Hepatic stellate cell (primary cell): ENCODE measurements at regions not wholly inside any gene's neighbourhood (a gene's known extent, or its start where the extent isn't known, plus 50 kb on each side); places are given as distances from the start of the nearest gene placed in this dataset.
"Not testable (repeated sequence)": the region's sequence is repeated elsewhere in the genome, so short reads cannot be mapped to it uniquely, and the experiment has no call there.

ENCODE experiments used
- DNase-seq: peaks from one replicate; pipeline ENCODE4 v3.0.0; 2011; ENCODE audit warnings: low spot score

DNA sequence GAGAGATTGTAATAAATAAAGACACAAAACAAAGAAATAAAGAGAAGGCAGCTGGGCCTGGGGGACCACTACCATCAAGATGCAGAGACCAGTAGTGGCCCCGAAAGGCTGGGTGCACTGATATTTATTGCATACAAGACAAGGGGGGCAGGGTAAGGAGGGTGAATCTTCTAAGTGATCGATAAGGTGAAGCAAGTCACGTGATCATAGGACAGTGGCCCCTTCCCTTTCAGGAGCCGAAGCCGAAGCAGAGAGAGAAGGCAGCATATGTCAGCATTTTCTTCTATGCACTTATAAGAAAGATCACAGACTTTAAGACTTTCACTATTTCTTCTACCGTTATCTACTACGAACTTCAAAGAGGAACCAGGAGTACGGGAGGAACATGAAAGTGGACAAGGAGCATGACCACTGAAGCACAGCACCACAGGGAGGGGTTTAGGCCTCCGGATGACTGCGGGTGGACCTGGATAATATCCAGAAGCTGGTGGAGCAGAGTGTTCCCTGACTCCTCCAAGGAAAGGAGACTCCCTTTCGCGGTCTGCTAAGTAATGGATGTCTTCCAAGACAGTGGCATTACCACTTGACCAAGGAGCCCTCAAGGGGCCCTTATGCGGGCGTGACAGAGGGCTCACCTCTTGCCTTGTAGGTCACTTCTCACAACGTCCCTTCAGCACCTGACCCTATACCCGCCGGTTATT lies 126.4 kb downstream of the RBM46 start:
- DNase-seq = not testable (repeated sequence)

DNA sequence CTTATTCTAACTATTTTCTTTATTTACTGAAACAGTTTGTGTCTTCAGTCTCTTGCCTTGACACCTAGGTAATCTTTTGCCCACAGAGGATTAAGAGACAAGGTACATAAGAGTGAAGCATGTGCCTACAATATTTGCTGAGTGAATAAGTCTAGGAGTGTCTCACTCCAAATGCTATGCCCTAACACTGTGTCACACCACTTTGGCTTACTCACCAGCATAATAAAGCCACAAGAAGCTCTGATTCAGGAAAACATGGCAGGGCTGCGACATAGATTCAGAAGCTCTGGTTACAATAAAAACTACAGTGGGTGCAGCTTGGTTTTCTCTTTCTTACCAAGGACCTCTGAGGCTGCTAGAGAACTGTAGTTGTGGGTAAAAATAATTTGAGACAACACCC lies 127.1 kb downstream of the RBM46 start:
- no peak for DNase-seq

DNA sequence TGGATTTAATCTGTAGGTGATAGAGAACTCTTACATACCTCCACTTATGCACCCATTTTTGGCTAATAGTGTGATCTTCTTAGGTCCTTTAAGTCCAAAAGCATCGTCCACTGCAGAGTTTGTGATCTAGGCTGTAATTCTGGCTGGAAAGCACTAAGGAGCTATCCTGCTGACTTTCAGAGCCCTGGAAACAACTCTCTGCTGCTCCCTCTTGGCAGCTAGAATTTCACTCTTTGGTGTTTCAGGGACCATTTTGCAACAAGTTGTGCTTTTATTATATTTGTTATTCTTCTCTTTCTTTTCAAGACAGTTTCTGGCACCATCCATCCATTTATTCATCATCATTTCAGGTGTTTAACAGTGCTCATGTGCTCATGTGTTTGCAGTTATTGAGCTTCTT lies 130.0 kb downstream of the RBM46 start:
- no peak for DNase-seq

DNA sequence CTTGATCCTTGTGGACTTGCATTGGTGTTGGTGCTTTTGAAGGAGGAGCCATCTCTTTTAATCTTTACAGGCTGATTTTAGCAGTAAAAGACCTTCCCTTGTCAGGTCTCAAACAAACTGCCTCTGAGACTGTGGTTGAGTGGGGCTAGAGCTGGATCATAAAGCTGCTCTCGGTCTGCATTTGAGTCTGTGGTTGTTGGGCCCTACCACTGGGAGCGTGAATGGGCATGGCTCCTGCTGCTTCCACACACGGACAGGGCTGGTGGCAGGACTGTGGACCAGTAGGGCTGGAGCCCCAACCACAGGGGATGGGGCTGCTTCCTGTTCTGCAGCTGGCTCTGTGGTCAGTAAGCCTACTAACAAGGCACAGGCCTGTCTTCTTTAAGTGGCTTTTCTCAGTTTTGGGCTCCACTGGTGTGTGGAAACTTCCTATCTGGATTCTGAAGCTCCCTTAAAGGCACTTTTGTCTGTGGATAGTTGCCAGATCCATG lies 130.6 kb downstream of the RBM46 start:
- DNase-seq = no peak

DNA sequence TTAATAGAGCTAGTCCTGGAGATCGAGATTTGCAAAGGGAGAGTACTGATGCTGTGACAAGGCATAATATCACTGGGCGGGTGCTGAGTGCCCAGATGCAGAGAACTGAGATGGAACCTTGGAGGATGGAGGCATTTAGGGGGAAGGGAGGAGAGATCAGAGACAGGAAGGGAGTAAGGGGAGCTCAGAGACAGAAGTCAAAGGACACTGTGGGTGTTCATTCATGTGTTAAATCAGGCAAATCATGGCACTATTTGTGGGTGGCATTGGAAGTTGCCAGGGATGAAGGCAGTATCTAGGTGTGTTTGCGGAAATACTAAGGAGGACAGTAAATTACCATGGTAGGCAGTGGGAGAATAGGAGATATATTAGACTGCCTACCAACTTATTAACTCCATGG lies 135.0 kb downstream of the RBM46 start:
- no peak for DNase-seq

DNA sequence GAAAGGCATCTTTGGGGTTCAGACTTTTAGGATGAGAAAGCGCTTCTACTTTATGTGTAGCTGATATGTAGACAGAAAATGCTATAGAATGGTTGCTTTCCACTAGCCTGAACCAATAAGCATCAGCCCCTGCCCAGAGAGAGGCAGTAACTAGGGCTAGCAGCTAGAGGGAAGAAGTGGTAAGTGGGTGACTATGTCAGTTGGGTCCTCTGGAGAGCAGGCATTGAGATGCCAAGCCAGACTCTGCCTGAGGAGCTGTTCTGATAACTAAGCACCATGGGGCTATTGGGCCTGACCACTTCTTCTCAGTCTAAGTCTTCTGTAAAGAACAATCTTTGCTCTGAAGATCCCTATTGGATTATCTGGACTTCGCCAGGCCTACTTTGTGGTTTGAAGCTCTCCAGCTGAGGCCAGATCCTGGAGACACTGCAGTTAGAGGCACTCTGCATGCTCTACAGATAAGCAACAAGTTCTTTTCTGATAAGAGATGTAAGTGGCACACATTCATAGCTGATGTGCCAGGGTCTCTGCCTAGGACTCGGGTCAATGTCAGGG lies 146.1 kb downstream of the RBM46 start:
- DNase-seq = no peak

DNA sequence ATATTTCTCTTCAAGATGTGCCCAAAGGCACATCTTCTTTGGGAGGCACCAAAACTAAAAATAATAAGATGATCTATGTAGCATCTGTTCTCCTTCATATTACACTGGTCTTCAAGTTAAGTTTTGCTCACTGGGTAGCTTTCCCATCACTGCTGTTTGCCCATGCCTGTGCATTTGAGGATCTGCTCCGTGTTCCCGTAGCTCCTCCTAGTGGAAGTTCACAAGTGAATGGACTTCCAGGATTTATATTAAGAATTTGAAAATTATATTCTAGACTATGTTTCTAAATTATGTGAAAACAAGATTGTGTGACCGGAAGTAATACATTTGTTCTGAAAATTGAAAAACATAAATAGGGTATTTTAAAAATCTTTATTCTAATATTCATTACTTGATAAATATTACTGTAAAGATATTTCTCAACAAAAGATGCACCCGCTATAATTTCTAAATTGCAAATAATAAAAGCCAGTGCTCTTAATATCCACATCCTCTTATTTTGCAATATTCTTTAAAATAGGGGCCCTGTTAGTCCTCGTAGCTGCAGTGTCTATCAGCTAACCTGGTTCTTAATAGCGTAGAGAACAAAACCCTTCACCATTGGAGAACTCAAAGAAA lies 147.7 kb downstream of the RBM46 start:
- no peak for DNase-seq

DNA sequence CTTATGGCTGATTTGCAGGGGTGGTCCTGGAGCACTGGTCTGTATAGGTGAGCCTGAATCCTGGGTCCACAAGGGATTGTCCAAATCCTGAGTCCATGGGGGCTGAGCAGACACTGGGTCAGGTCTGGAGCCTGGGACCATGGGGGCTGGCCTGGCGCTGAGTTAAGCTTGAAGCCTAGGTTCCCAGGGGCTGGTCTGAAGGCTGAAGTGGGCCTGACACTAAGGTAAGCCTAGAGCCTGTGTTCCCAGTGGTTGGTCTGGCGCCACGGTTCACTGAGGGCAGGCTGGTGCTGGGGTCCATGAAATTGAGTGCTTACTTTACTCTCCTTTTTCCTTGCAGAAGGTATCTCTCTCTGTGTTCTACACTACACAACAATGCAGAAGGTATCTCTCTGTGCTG lies 155.8 kb downstream of the RBM46 start:
- DNase-seq = no peak

DNA sequence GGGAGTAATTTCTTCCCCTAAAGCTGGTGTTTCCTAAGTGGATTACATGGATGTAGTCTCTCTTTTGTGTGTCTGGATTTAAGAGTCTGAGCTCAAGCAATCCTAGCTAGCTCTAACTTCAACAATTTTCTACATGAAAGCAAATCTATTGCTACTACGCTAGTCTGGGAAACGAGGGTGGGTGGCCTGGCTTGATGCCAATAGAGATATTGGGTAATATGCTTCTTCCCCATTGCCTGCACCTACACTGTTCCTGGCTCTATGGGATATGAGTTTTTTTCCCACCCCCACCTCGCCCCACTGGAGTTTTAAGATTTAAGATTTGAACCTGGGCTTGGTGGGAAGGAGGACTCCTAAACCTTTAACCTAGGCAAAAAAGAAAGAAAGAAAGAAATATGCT lies 158.8 kb downstream of the RBM46 start:
- DNase-seq = no peak

DNA sequence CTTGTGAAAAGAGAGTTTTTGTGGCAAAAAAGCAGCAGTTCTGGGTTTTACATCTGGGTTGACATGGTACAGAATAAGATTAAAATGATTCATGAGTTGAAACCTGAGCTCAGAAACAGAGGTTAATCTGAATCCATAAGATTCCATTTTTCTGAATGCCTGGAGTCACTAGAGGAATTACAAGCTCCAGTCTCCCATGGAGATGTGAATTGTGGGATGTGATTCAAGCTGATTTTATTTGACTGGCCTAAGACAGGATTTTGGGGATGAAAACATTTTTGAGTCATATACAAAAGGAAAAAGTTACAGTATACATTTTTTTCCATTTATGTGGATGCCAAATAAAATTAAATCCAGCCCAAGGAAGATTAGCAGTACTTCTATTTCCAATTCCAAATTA lies 161.1 kb downstream of the RBM46 start:
- no peak for DNase-seq

DNA sequence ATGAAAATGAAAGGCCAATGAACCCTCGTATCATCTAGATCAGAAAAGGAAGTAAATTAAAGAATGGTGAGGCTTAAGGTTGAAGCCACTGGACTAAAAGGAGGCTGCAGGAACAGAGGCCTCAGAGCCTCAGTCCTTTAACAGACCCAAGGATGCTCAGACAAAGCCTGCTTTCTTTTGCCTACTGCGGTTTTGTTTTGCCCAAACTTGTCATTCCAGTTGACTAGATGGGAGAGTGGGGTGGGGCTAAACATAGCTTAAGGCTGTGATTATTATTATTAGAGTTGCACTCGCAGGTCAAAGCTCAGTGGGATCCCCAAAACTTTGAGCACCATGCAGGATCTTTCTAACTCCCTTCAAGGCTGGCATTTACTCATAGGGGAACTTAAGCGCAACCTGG lies 163.9 kb downstream of the RBM46 start:
- no peak for DNase-seq

DNA sequence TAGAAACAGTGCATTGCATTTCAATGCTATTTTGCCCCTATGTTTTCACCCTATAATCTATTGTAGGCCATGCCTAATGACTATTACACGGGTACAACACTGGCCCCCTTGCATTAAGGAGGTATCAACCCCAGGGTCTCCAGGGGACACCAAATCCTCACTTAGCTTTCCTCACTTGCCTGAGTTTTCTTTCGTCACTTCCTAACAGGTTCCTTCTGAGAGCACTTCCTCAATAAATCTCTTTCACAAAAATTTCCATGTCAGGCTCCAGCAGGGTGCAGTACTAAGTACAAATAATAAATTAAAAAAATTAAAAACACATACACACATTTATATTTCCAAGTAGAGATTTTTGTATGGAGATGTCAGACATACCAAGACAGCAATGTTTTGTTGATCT lies 165.0 kb downstream of the RBM46 start:
- no peak for DNase-seq

DNA sequence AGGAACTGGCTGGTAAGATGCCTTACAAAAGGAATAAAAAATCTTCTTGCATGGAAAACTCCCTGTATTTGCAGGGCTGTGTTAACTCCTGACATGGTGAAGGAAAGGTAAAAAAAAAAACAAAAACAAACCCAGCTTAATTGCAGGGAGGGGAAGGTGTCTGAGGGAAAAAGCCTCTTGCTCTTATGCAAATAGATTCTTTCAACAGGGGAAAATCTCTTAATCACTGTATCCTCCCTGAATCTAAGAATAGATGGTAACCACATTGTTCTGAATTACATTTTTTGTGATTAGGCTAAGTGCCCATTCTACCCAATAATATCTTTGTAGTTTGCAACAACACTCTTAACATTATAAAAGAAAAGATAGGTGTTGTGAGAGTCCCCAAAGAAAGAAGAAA lies 172.6 kb downstream of the RBM46 start:
- no peak for DNase-seq

DNA sequence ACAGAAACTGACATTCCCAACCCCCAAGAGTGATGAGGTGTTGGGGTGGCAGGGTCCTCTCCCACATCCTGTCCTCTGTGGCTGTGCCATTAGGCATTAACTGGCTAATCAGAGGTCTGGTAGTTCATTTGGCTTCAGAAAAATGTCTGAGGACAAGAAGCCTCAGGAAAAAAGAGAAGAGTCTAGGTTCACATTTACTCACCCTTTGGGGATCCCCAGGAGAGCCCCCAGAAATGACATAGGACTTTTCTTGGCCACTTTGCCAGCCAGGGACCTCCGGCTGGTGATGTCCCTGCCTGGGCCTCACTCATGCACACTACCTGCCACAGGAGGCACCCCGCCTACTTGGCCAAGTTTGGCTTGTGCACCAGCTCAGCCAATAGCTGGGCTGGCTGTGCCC lies 173.0 kb downstream of the RBM46 start:
- DNase-seq = no peak

DNA sequence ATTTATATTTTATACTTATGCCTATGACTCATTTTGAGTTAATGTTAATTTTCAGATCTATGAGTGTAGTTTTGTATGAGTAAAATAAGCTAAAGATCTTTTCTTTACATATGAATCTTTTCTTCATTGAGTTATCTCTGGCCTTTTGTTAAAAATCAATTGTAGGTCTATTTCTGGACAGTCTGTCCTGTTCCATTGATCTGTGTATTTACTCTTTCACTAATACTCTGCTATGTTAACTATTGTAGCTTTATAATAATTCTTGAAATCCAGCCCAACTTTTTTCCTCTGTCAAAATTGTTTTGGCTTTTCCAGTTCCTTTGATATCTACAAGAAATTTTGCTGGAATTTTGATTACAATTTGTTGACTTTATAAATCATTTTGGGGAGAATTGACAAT lies 177.0 kb downstream of the RBM46 start:
- no peak for DNase-seq

DNA sequence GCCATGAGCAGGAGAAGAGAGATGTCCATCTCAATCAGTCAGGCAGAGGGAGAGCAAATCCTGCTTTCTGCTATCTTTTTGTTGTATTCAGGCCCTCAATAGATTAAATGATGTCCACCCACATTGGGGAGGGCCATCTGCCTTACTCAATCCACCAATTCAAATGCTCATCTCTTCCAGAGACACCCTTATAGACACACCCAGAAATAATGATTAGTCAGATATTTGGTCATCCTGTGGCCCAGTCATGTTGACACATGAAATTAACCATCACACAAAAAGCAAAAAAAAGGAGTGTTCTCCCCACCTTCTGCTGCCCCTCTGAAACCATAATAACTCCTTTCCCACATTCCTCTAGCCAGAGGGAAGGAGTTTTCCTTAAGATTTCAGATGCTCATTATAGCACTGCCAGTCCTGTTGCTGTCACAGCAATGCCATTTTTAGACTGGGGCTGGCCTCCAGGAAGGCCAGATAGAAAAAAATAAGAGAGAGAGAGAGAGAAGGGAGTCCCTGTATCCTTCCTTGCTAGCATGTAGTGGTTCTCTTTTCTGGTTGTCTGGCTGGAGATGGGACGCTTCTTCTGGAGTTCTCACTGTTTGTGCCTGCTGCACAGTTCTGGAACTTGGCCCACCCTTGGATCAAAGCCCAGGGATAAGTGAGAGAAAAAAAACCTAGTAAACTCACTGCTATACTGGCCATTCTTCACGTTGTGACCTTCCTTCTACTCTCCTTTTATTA lies 177.7 kb downstream of the RBM46 start:
- no peak for DNase-seq

DNA sequence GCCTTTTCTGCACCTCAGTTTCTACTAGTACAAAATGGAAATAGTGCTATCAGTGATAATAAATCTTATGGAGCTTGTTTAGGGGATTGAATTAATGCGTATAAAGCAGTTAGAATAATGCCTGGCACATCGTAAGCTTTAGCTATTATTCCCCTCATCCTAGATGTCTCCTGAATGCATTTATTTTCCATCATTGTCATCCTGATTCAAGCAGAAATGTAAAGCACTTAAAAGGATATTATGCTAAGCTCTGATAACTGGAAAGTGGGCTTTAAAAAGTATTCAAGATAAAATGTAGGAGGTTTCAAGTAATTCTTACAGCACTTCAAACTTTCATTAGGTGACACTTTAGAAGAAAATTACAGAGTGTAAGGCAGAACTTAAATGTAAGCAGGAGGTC lies 178.7 kb downstream of the RBM46 start:
- no peak for DNase-seq

DNA sequence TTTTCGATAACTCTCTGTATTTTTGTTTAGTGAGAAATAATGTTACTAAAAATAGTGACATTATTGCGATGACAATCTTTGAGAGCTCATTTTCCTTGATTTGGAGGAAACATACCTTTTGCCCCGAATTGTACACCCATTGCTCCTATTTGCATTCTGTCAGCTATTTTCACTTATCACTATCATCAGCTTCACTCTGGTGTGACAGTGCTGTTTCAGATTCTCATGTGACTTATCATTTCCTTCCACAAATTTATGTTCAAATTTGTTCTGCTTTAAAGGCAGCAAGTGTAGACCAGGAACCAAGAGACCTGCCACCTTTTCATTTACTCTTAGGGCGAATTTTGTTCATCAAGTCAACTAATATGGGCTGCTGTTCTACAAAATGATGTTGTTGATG lies 179.4 kb downstream of the RBM46 start:
- no peak for DNase-seq

DNA sequence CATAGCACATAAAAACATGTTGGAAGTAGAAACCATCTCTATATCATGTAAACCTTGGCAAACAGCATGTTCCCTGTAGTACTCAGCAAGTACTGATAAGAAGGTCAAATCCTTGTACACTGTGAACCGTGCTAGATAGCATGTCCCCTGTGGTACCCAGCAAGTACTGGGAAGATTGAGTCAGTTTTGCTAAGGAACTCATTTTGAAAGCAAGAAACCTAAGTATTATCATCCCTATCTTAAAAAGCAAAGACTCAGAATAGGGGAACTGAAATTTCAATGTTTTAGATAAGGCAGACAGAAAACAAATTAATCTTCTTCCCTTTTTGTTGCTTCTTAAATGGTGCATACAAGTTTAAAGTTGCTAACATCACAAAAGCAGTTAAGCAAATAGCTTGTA lies 180.2 kb downstream of the RBM46 start:
- no peak for DNase-seq

DNA sequence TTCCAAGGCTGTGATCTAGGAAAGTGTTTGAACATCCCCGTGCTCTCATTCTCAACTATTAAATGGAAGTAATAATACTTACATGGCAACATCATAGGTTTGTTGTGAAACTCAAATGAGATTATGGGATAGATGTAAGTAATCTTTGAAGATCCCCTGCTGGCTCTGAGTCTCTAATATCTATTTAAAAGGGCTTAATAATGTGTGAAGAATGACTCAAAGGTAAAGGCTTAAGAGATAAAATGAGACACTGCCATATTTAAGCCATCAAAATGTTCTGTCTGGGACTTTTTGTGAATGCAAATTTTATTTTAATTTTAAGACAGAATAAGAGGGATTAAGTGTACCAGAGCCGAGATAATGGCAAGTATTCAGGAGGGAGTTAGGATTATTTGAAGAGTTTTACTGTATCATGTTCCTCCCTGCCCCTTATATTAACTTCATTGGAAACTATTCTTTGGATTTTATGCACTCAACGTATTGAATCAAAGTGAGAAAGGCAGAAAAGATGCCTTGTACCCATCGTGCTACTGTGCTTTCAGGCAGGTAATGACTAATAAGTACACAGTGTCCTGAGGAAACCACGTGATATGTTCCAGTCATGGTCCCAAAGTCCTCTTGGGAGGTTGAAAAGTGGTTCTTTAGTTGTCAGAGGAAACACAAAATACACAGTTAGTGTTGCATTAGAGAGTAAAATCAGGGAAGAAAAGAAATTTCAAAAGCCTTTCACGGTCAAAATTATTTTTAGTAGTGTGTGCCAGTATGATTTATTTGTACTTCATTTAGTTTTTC lies 192.4 kb downstream of the RBM46 start:
- DNase-seq = no peak

DNA sequence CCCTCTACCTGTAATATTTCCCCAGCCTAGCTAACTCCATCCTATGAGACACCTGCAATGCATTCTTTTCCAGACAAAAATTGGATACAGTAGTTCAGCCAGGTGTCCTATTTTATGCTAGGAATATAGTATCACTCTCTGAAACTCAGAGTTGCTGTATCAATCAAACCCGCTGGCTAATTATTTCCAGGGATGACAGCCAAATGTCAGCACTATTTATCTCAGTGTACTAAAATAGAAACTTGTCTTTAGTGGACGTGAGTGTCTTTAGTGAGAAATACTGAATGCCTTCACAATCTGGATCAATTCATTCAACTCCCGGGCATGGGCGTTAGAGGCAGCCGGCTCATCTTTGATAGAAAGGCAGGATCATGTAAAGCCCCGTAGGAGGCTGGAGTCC lies 196.2 kb downstream of the RBM46 start:
- no peak for DNase-seq
